ENCODE measurements at regions not wholly inside any gene's neighbourhood (a gene's known extent, or its start where the extent isn't known, plus 50 kb on each side); places are given as distances from the start of the nearest gene placed in this dataset.

DNA sequence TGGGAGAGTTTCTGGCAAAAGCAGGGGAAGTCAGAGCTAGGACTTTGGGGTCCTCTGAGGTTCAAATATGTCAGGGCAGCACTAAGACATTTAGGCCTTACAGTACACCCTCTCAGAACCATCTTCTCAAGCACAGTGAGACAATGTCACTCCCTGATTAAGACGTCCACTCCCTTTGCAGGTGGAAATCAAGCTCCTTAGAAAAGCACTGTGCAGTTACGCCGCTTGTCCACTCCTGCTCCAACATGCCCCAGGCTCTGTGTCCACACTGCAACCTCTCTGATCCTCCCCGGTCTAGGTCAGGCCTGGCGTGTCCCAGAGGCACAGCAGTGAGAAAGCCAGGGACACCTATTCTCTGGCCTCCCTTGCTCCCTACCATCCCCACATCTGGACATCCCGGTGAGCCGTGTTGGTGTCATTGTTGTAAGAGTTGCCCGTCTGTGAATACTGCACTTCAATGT is 528.6 kb upstream of the ID2 start:
- H3K27me3 ChIP-seq (ENCODE audit: control insufficient read depth, insufficient read depth, low read length) = no peaks in the 10 kb centered on the region
- H3K9me3 ChIP-seq (ENCODE audit: control insufficient read depth, low read depth, low read length) = no peaks in the 10 kb centered on the region
- no peaks in the 10 kb centered on the region for H3K36me3 ChIP-seq (ENCODE audit: control insufficient read depth, insufficient read depth, low read length)
- no peak for DNase-seq
- H3K4me3 ChIP-seq (ENCODE audit: low read length) = no peak overlapping the region
- no CpG with 5 or more reads among the region's 8 CpGs for WGBS (ENCODE audit: insufficient coverage, low lambda C conversion rate)
- H3K27ac ChIP-seq (ENCODE audit: low read length) = no peak overlapping the region
- no peaks in the 10 kb centered on the region for H3K4me1 ChIP-seq (ENCODE audit: control insufficient read depth, insufficient read depth, low read length)

DNA sequence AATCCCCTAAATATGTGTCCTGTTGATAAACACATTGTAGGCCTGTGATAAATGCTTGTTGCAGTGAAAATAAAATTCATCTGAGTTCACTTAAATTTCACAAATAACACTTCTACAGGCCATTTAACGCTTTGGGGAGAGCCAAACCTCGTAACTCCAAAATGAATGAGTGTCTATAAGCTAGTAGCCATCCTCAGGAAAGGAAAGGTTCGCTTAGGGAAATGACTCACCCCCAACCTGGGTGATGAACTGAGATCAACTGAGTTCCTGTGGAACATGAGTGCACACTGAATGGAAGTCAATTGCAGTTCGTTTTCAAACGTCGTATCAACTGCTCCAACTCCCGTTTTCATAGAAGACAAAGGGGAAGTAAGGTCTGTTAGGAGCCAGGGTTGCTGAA is 527.6 kb upstream of the ID2 start:
- no peaks in the 10 kb centered on the region for H3K36me3 ChIP-seq (ENCODE audit: control insufficient read depth, insufficient read depth, low read length)
- H3K9me3 ChIP-seq (ENCODE audit: control insufficient read depth, low read depth, low read length) = no peaks in the 10 kb centered on the region
- H3K27ac ChIP-seq (ENCODE audit: low read length) = no peak overlapping the region
- DNase-seq = no peak
- no peaks in the 10 kb centered on the region for H3K27me3 ChIP-seq (ENCODE audit: control insufficient read depth, insufficient read depth, low read length)
- no CpG with 5 or more reads among the region's 7 CpGs for WGBS (ENCODE audit: insufficient coverage, low lambda C conversion rate)
- H3K4me3 ChIP-seq (ENCODE audit: low read length) = no peak overlapping the region
- H3K4me1 ChIP-seq (ENCODE audit: control insufficient read depth, insufficient read depth, low read length) = no peaks in the 10 kb centered on the region

DNA sequence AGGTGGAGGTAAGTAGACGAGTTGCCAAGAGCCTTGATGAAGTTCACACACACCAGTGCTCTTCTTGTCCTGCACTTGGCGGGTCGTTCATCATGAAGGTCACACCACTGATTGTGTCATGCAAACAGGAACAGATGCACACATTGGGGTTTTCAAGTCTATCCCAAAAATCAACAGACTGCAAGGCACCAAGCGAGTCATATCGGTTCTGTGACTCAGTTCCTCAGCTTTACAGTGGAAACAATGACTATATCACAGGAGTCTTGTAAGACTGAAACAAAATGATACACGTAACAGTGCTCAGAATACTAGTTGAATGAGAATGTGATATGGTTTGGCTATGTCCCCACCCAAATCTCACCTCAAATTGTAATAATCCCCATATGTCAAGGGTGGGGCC is 526.9 kb upstream of the ID2 start:
- Histone ChIP-seq H3K4me3 (ENCODE audit: low read length) (no peak overlapping the region), H3K4me1 (ENCODE audit: control insufficient read depth, insufficient read depth, low read length) (no peaks in the 10 kb centered on the region), H3K36me3 (ENCODE audit: control insufficient read depth, insufficient read depth, low read length) (no peaks in the 10 kb centered on the region), H3K27ac (ENCODE audit: low read length) (no peak overlapping the region), H3K27me3 (ENCODE audit: control insufficient read depth, insufficient read depth, low read length) (no peaks in the 10 kb centered on the region), H3K9me3 (ENCODE audit: control insufficient read depth, low read depth, low read length) (no peaks in the 10 kb centered on the region)
- no CpG with 5 or more reads among the region's 6 CpGs for WGBS (ENCODE audit: insufficient coverage, low lambda C conversion rate)
- no peak for DNase-seq

DNA sequence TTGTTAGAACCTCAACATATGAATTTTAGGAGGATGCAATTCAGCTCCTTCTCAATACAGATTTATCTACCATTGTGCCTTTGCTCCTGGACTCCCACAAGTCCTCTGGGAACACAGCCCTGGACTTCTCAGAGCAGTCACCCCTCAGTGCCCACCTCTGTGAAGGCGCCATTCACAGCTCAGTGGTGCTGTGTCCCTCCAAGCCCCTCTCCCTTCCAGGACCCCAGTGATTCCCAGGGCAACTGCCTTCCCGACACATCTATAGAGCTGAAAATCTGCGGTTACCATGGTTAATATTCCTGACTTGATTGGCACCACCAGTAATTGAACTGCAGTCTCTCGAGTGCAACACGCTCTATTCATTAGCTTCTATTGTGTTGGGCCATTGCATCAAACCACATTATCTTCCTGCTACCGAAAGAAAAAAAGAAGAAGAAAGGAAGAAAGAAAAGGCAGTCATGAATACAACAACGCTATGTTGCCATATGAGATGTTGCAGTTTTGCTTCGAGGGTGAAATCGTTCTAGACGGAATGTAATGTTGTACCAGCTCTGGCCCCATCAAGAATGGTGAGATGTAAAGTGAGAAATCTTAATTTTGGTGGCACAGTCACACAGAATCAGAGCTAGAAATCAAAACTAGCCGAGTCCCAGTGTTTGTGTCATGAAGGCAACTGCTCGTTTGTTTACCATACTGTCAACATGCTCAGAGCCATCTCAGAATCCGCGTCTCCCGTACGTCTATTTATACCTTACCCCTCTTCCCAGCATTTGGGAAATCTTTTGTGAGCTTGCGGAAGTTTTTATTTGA is 524.0 kb upstream of the ID2 start:
- no peak for DNase-seq
- 95% methylated on average over 3 of the region's 17 CpGs for WGBS (ENCODE audit: insufficient coverage, low lambda C conversion rate)
- no peaks in the 10 kb centered on the region for H3K27me3 ChIP-seq (ENCODE audit: control insufficient read depth, insufficient read depth, low read length)
- H3K4me1 ChIP-seq (ENCODE audit: control insufficient read depth, insufficient read depth, low read length) = no peaks in the 10 kb centered on the region
- no peaks in the 10 kb centered on the region for H3K36me3 ChIP-seq (ENCODE audit: control insufficient read depth, insufficient read depth, low read length)
- H3K9me3 ChIP-seq (ENCODE audit: control insufficient read depth, low read depth, low read length) = no peaks in the 10 kb centered on the region
- H3K4me3 ChIP-seq (ENCODE audit: low read length) = no peak overlapping the region
- no peak overlapping the region for H3K27ac ChIP-seq (ENCODE audit: low read length)

DNA sequence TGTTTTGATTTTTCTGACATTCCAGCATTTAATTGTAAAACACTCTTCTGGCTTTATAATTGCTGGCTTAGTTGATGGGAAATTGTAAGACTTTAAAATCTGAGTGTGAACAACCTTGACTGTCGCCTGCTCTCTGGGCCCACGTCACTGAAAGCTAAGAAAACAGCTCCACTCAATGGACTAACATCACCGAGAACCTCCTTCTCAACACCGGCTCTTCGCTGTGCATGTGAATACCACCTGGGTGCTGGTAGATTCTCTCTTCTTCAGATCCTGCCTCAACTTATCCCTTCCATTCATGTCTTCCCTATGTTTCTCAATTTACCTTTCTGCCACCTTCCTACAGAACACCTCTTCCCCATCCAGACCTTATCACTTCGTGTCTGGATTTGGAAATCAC is 523.1 kb upstream of the ID2 start:
- WGBS (ENCODE audit: insufficient coverage, low lambda C conversion rate) = 95% methylated on average over 6 of the region's 6 CpGs
- Histone ChIP-seq H3K4me1 (ENCODE audit: control insufficient read depth, insufficient read depth, low read length) (no peaks in the 10 kb centered on the region), H3K27ac (ENCODE audit: low read length) (no peak overlapping the region), H3K9me3 (ENCODE audit: control insufficient read depth, low read depth, low read length) (no peaks in the 10 kb centered on the region), H3K36me3 (ENCODE audit: control insufficient read depth, insufficient read depth, low read length) (no peaks in the 10 kb centered on the region), H3K27me3 (ENCODE audit: control insufficient read depth, insufficient read depth, low read length) (no peaks in the 10 kb centered on the region), H3K4me3 (ENCODE audit: low read length) (no peak overlapping the region)
- DNase-seq = no peak

GRCh38 chr2:8159211-8159965 is 522.5 kb upstream of the ID2 start:
- no peak for DNase-seq
- H3K27ac ChIP-seq (ENCODE audit: low read length) = no peak overlapping the region
- no CpG with 5 or more reads among the region's 13 CpGs for WGBS (ENCODE audit: insufficient coverage, low lambda C conversion rate)
- no peaks in the 10 kb centered on the region for H3K4me1 ChIP-seq (ENCODE audit: control insufficient read depth, insufficient read depth, low read length)
- H3K36me3 ChIP-seq (ENCODE audit: control insufficient read depth, insufficient read depth, low read length) = no peaks in the 10 kb centered on the region
- no peaks in the 10 kb centered on the region for H3K9me3 ChIP-seq (ENCODE audit: control insufficient read depth, low read depth, low read length)
- H3K4me3 ChIP-seq (ENCODE audit: low read length) = no peak overlapping the region
- no peaks in the 10 kb centered on the region for H3K27me3 ChIP-seq (ENCODE audit: control insufficient read depth, insufficient read depth, low read length)

GRCh38 chr2:8159966-8160603 is 521.8 kb upstream of the ID2 start:
- no peak for DNase-seq
- Histone ChIP-seq H3K27me3 (ENCODE audit: control insufficient read depth, insufficient read depth, low read length) (no peaks in the 10 kb centered on the region), H3K36me3 (ENCODE audit: control insufficient read depth, insufficient read depth, low read length) (no peaks in the 10 kb centered on the region), H3K4me1 (ENCODE audit: control insufficient read depth, insufficient read depth, low read length) (no peaks in the 10 kb centered on the region), H3K9me3 (ENCODE audit: control insufficient read depth, low read depth, low read length) (no peaks in the 10 kb centered on the region), H3K27ac (ENCODE audit: low read length) (no peak overlapping the region), H3K4me3 (ENCODE audit: low read length) (no peak overlapping the region)
- no CpG with 5 or more reads among the region's 4 CpGs for WGBS (ENCODE audit: insufficient coverage, low lambda C conversion rate)

GRCh38 chr2:8160959-8161358 is 520.9 kb upstream of the ID2 start:
- Histone ChIP-seq H3K27ac (ENCODE audit: low read length) (no peak overlapping the region), H3K9me3 (ENCODE audit: control insufficient read depth, low read depth, low read length) (no peaks in the 10 kb centered on the region), H3K27me3 (ENCODE audit: control insufficient read depth, insufficient read depth, low read length) (no peaks in the 10 kb centered on the region), H3K4me3 (ENCODE audit: low read length) (no peak overlapping the region), H3K4me1 (ENCODE audit: control insufficient read depth, insufficient read depth, low read length) (no peaks in the 10 kb centered on the region), H3K36me3 (ENCODE audit: control insufficient read depth, insufficient read depth, low read length) (no peaks in the 10 kb centered on the region)
- no peak for DNase-seq
- no CpG with 5 or more reads among the region's 13 CpGs for WGBS (ENCODE audit: insufficient coverage, low lambda C conversion rate)

- no peak for DNase-seq
- no peaks in the 10 kb centered on the region for H3K4me1 ChIP-seq (ENCODE audit: control insufficient read depth, insufficient read depth, low read length)
- no peaks in the 10 kb centered on the region for H3K36me3 ChIP-seq (ENCODE audit: control insufficient read depth, insufficient read depth, low read length)
- no peaks in the 10 kb centered on the region for H3K27me3 ChIP-seq (ENCODE audit: control insufficient read depth, insufficient read depth, low read length)
- H3K4me3 ChIP-seq (ENCODE audit: low read length) = no peak overlapping the region
- 60% methylated on average over 2 of the region's 17 CpGs for WGBS (ENCODE audit: insufficient coverage, low lambda C conversion rate)
- no peaks in the 10 kb centered on the region for H3K9me3 ChIP-seq (ENCODE audit: control insufficient read depth, low read depth, low read length)
- no peak overlapping the region for H3K27ac ChIP-seq (ENCODE audit: low read length)
Observed at GRCh38 chr2:8162552-8162951, 519.3 kb upstream of the ID2 start.

GRCh38 chr2:8165550-8165949 is 516.3 kb upstream of the ID2 start:
- H3K4me1 ChIP-seq (ENCODE audit: control insufficient read depth, insufficient read depth, low read length) = no peaks in the 10 kb centered on the region
- WGBS (ENCODE audit: insufficient coverage, low lambda C conversion rate) = no CpG with 5 or more reads among the region's 5 CpGs
- no peaks in the 10 kb centered on the region for H3K9me3 ChIP-seq (ENCODE audit: control insufficient read depth, low read depth, low read length)
- H3K4me3 ChIP-seq (ENCODE audit: low read length) = no peak overlapping the region
- no peaks in the 10 kb centered on the region for H3K36me3 ChIP-seq (ENCODE audit: control insufficient read depth, insufficient read depth, low read length)
- H3K27ac ChIP-seq (ENCODE audit: low read length) = no peak overlapping the region
- H3K27me3 ChIP-seq (ENCODE audit: control insufficient read depth, insufficient read depth, low read length) = no peaks in the 10 kb centered on the region
- no peak for DNase-seq
